SU-DHL-6 (cell line): ENCODE measurements at regions not wholly inside any gene's neighbourhood (a gene's known extent, or its start where the extent isn't known, plus 50 kb on each side); places are given as distances from the start of the nearest gene placed in this dataset.

Experiments used
- H2AFZ ChIP-seq: fragments of 200-600 bp; sonication (generic); 2 replicates; pipeline ENCODE4 v1.6.1; 2014; ENCODE audit warnings: low read depth, mild to moderate bottlenecking, moderate library complexity, mixed read lengths, antibody characterized with exemption, low read length; ENCODE audit not compliant: severe bottlenecking
- H3F3A ChIP-seq: fragments of 200-600 bp; shearing (Covaris generic); 2 replicates; pipeline ENCODE4 v1.6.0; 2016; ENCODE audit warnings: antibody characterized with exemption, mild to moderate bottlenecking; ENCODE audit not compliant: insufficient read depth
- H3K27ac ChIP-seq: fragments of 200-600 bp; sonication (generic); 2 replicates; pipeline ENCODE4 v1.5.1; 2016; ENCODE audit warnings: low read depth, mild to moderate bottlenecking, low read length, moderate library complexity, mixed read lengths
- H3K27me3 ChIP-seq: fragments of 200-600 bp; sonication (generic), shearing (Covaris generic); 2 replicates; pipeline ENCODE4 v1.6.0; 2014; ENCODE audit warnings: mild to moderate bottlenecking, low read length
- H3K36me3 ChIP-seq: fragments of 200-600 bp; sonication (generic); 2 replicates; pipeline ENCODE4 v1.6.1; 2014; ENCODE audit warnings: mild to moderate bottlenecking, low read length, mixed read lengths
- H3K4me2 ChIP-seq: fragments of 300-600, 200-600 bp; shearing (Covaris generic), sonication (generic); 2 replicates; pipeline ENCODE4 v1.6.0; 2014; ENCODE audit warnings: low read length, low read depth, mild to moderate bottlenecking; ENCODE audit not compliant: poor library complexity, severe bottlenecking
- H3K4me3 ChIP-seq: fragments of 200-600 bp; sonication (generic); 2 replicates; pipeline ENCODE4 v1.5.1; 2014; ENCODE audit warnings: antibody characterized with exemption, low read length, mild to moderate bottlenecking, mixed read lengths; ENCODE audit not compliant: insufficient read depth, poor library complexity, severe bottlenecking
- H3K79me2 ChIP-seq: fragments of 200-600 bp; sonication (generic); 2 replicates; pipeline ENCODE4 v1.6.1; 2014; ENCODE audit warnings: mild to moderate bottlenecking, low read length, moderate library complexity; ENCODE audit not compliant: insufficient read depth
- H3K9ac ChIP-seq: fragments of 200-600 bp; sonication (generic); 2 replicates; pipeline ENCODE4 v1.7.0; 2014; ENCODE audit warnings: mild to moderate bottlenecking, low read length
- H3K9me2 ChIP-seq: fragments of 200-600 bp; sonication (generic); replicated peaks from 2 replicates; pipeline ENCODE4 v1.6.1; 2014; ENCODE audit warnings: low read length; ENCODE audit not compliant: insufficient read depth
- H3K9me3 ChIP-seq: fragments of 200-600 bp; sonication (generic); 2 replicates; pipeline ENCODE4 v1.6.1; 2014; ENCODE audit warnings: low read length, mixed read lengths; ENCODE audit not compliant: insufficient read depth
- H4K20me1 ChIP-seq: fragments of 200-600 bp; sonication (generic); 2 replicates; pipeline ENCODE4 v1.6.1; 2014; ENCODE audit warnings: low read depth, mild to moderate bottlenecking, antibody characterized with exemption, low read length, moderate library complexity, mixed read lengths
- EZH2phosphoT487 ChIP-seq: fragments of 200-600 bp; sonication (generic), shearing (Covaris generic); conservative IDR thresholded peaks from 2 replicates; pipeline ENCODE4 v1.6.1; 2018; ENCODE audit warnings: mild to moderate bottlenecking, antibody characterized with exemption, low read length, moderate library complexity, mixed read lengths
- TF ChIP-seq, protein P1 (sequence below): fragments of 200-600 bp; sonication (generic); IDR thresholded peaks from one replicate; pipeline ENCODE4 v1.5.1; 2017; ENCODE audit warnings: antibody characterized with exemption, mild to moderate bottlenecking, low read length, moderate library complexity; ENCODE audit not compliant: insufficient read depth, poor library complexity, severe bottlenecking

DNA sequence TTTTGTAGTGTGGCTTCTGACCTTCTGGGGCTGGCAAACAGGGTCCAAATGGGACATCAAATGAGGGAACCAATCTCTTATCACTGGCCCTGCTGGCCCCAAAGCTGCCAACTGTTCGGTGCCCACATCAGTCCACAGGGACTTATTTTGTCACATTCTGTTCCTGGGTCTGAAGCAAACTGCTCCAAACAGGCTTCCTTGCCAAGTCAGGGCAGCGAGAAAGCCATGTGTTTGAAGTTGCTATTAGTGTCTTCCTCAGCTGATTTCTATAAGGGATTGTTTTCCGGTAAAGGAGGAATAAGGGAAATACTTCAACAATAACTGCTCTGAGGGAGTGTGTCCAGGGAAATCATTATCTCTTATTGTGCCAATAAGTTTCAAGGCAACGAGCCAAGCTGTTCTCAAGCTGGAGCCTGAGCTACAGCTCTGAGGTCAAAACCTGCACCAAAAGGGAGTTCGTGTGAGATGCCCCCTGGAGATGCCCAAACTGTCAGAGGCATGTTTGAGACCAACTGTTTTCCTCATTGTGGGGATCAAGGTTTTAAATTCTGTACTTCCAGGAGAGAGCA is 381.4 kb upstream of the PROX1 start:
- Histone ChIP-seq H3K4me3 (no peak overlapping the region), H2AFZ (no peak overlapping the region), H4K20me1 (no peaks in the 10 kb centered on the region), H3K9ac (no peak overlapping the region), H3K9me3 (no peaks in the 10 kb centered on the region), H3K36me3 (no peaks in the 10 kb centered on the region), H3K27me3 (no peaks in the 10 kb centered on the region), H3K79me2 (no peaks in the 10 kb centered on the region), H3K4me2 (no peak overlapping the region), H3K9me2 (no peaks in the 10 kb centered on the region), H3K27ac (no peak overlapping the region), H3F3A (no peaks in the 10 kb centered on the region)
- no peak for TF ChIP-seq EZH2phosphoT487
- TF ChIP-seq, protein P1, sequence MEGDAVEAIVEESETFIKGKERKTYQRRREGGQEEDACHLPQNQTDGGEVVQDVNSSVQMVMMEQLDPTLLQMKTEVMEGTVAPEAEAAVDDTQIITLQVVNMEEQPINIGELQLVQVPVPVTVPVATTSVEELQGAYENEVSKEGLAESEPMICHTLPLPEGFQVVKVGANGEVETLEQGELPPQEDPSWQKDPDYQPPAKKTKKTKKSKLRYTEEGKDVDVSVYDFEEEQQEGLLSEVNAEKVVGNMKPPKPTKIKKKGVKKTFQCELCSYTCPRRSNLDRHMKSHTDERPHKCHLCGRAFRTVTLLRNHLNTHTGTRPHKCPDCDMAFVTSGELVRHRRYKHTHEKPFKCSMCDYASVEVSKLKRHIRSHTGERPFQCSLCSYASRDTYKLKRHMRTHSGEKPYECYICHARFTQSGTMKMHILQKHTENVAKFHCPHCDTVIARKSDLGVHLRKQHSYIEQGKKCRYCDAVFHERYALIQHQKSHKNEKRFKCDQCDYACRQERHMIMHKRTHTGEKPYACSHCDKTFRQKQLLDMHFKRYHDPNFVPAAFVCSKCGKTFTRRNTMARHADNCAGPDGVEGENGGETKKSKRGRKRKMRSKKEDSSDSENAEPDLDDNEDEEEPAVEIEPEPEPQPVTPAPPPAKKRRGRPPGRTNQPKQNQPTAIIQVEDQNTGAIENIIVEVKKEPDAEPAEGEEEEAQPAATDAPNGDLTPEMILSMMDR: no peak

DNA sequence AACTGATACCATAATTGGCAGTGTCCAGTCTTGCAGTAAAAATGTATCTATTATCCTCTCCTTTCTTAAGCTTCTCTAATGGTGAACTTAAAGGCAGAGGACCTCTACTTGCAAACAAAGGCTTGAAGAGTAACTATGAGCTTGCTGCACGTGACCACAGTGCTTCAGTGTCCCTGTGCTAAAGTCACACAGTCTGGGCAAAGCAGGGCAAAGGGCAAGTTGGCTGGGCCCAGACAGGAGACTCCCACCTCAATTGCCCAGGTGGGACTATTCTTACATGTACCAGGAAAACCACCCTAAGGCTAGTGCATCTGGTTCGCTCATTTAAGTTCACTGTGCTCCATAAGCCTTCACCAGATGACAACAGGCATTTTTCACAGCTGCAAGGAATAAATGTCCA is 374.2 kb upstream of the PROX1 start:
- Histone ChIP-seq H3K79me2 (no peaks in the 10 kb centered on the region), H3K27me3 (no peaks in the 10 kb centered on the region), H4K20me1 (no peaks in the 10 kb centered on the region), H3K36me3 (no peaks in the 10 kb centered on the region), H3K4me3 (no peak overlapping the region), H3K4me2 (no peak overlapping the region), H2AFZ (no peak overlapping the region), H3F3A (no peaks in the 10 kb centered on the region), H3K9ac (no peak overlapping the region), H3K9me2 (no peaks in the 10 kb centered on the region), H3K27ac (no peak overlapping the region), H3K9me3 (no peaks in the 10 kb centered on the region)
- no peak for TF ChIP-seq EZH2phosphoT487
- TF ChIP-seq, protein P1: no peak

DNA sequence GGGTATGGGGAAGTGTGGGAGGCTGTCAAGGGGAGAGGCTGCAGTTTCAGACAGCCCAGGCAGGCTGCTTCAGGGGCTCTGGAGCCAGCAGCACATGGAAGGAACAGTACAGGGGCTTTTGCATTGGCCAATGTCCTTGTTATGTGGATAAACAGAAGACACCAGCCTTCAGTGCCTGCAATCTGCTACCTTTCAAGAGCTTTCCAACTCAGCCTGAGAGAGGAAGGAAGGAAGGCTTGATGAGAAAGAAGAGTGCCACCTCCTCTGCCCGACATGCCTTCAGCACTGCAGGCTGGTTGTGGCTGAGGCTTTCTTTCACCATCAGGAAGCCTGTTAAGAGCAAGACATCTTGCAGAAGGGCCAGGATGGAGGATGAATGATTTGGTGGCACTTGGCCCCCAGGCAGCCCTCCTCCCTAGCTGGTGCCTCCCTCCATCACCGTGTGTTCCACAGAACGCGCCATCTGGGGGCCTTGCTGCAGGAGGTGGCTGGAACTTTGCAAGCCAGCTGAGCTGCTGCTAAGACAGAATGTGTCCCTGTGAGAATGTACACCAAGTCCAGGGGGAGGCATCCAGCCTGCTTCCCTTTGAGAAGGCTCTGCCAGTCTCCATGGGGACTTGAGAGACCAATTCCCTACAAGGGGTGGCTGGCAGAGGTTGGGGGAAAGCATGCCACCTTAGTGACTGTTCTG is 372.4 kb upstream of the PROX1 start:
- TF ChIP-seq EZH2phosphoT487: no peak
- TF ChIP-seq, protein P1: no peak
- H3K27ac ChIP-seq: no peak overlapping the region

More for the DNA sequence above, 372.4 kb upstream of the PROX1 start:
- no peaks in the 10 kb centered on the region for H4K20me1 ChIP-seq
- H2AFZ ChIP-seq: no peak overlapping the region
- no peak overlapping the region for H3K9ac ChIP-seq
- H3K9me2 ChIP-seq: no peaks in the 10 kb centered on the region
- no peak overlapping the region for H3K4me2 ChIP-seq
- H3K79me2 ChIP-seq: no peaks in the 10 kb centered on the region
- no peaks in the 10 kb centered on the region for H3K9me3 ChIP-seq
- no peak overlapping the region for H3K4me3 ChIP-seq
- H3K27me3 ChIP-seq: no peaks in the 10 kb centered on the region
- H3F3A ChIP-seq: no peaks in the 10 kb centered on the region
- H3K36me3 ChIP-seq: no peaks in the 10 kb centered on the region
